Activated T-helper 1 cell treated with anti-CD3 and anti-CD28 coated beads, Interleukin-12 subunit alpha, Interleukin-12 subunit beta, Interleukin-2, Interleukin-4 antibody, amounts not matched to agents 30 ng/mL and 10 ng/mL and 1 ng/mL, durations not matched to agents 14 hours and 24 hours and 36 hours (primary cell): ENCODE measurements at regions not wholly inside any gene's neighbourhood (a gene's known extent, or its start where the extent isn't known, plus 50 kb on each side); places are given as distances from the start of the nearest gene placed in this dataset.
A peak's percentile ranks its signal among the peaks of the same experiment; 100 is the strongest.

Experiments
- DNase-seq: peaks from one replicate; pipeline ENCODE4 v3.0.0; 2021; ENCODE audit warnings: low spot score
- H3K27ac Mint-ChIP-seq: one replicate; pipeline ENCODE4 v1.8.0; 2021; ENCODE audit warnings: mild to moderate bottlenecking, mixed read lengths
- H3K27me3 Mint-ChIP-seq: one replicate; pipeline ENCODE4 v1.8.0; 2022; ENCODE audit warnings: mild to moderate bottlenecking, moderate library complexity, mixed read lengths; ENCODE audit not compliant: insufficient read depth
- H3K36me3 Mint-ChIP-seq: one replicate; pipeline ENCODE4 v1.8.0; 2021; ENCODE audit warnings: low read depth, mixed read lengths
- H3K4me1 Mint-ChIP-seq: one replicate; pipeline ENCODE4 v1.8.0; 2021; ENCODE audit warnings: low read depth, mixed read lengths
- H3K4me3 Mint-ChIP-seq: one replicate; pipeline ENCODE4 v1.8.0; 2021; ENCODE audit warnings: mild to moderate bottlenecking, moderate library complexity, mixed read lengths
- H3K9me3 Mint-ChIP-seq: one replicate; pipeline ENCODE4 v1.8.0; 2021; ENCODE audit warnings: mixed read lengths
- intact Hi-C: fragments of 100-400 bp; cut with micrococcal nuclease; formaldehyde crosslinking; loops from one replicate; pipeline ENCODE4 v1.15.1; 2024

GRCh38 chr4:165597581-165598480 lies 219.0 kb downstream of the CPE start:
- intact Hi-C loops, result no loop called here
- Mint-ChIP-seq H3K36me3 (no peaks in the 10 kb centered on the region), H3K27ac (no peak overlapping the region), H3K9me3 (no peaks in the 10 kb centered on the region), H3K4me3 (no peak overlapping the region), H3K27me3 (no peaks in the 10 kb centered on the region), H3K4me1 (no peaks in the 10 kb centered on the region)
- no peak for DNase-seq

DNA sequence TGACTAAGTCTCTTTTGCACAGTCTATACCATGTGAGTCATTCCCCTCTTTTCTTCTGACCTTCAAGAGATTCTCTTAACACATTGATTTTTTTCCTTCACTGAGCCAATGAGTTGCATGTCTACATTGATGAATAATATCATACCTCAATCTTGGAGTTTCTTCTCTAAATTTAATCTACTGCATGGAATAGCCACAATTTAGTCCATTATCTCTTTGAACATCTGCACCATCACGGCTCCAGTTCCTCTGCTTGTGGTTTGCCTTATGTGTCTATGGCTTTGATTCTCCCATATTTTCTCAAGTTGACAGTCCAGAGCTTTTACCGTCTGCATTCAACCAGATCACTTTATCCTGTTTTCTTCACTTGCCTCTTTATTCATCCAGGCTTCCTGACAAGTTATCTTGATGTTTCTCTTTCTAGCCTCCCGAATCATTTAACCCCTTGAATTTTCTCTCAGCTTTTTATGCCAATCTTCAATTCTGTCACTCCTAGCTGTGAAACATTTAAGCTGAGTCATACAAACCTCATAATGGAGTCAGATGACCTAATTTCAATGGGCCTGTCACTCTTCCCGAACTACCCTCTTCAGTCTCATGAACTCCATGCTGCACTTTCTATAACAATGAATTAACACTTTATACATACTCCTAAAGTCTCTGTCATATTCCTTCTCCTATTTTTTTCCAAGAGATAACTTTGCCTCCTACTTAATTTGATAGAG lies 222.3 kb downstream of the CPE start:
- H3K4me1 Mint-ChIP-seq, result no peaks in the 10 kb centered on the region
- H3K4me3 Mint-ChIP-seq, result no peak overlapping the region
- intact Hi-C loops, result no loop called here
- no peak overlapping the region for H3K27ac Mint-ChIP-seq
- no peaks in the 10 kb centered on the region for H3K36me3 Mint-ChIP-seq
- peaks cover 5% of the 10 kb centered on the region for H3K27me3 Mint-ChIP-seq
- DNase-seq, result no peak
- no peaks in the 10 kb centered on the region for H3K9me3 Mint-ChIP-seq

- H3K4me3 Mint-ChIP-seq, result no peak overlapping the region
- H3K27me3 Mint-ChIP-seq, result peaks cover 5% of the 10 kb centered on the region
- H3K9me3 Mint-ChIP-seq, result no peaks in the 10 kb centered on the region
- H3K36me3 Mint-ChIP-seq, result no peaks in the 10 kb centered on the region
- H3K27ac Mint-ChIP-seq, result no peak overlapping the region
- DNase-seq, result no peak
- no peaks in the 10 kb centered on the region for H3K4me1 Mint-ChIP-seq
- intact Hi-C loops, result no loop called here
These were observed 223.8 kb downstream of the CPE start for GRCh38 chr4:165602621-165603020.

DNA sequence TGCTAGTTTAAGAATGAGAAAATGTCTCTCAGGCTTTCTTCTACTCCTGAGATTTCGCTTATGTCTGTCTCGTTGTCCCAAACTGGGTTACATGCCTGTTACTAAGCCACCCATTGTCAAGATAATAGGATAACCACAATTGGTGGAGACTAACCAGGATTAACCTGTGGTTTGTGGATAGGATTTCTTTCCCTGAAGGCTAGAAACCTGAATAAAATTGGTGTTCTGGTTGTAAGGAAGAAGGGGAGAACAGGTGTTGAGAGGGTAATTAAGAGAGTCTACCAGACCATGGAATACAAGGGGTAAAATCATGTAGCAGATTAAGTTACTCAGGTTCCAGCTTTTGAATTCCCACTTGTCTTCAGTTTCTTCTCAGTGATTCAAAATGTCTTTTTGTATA lies 225.4 kb downstream of the CPE start:
- H3K36me3 Mint-ChIP-seq, result no peaks in the 10 kb centered on the region
- H3K4me1 Mint-ChIP-seq, result no peaks in the 10 kb centered on the region
- H3K9me3 Mint-ChIP-seq, result no peaks in the 10 kb centered on the region
- H3K27ac Mint-ChIP-seq, result no peak overlapping the region
- peaks cover 7% of the 10 kb centered on the region for H3K27me3 Mint-ChIP-seq
- DNase-seq, result no peak
- H3K4me3 Mint-ChIP-seq, result no peak overlapping the region
- intact Hi-C loops, result no loop called here

DNA sequence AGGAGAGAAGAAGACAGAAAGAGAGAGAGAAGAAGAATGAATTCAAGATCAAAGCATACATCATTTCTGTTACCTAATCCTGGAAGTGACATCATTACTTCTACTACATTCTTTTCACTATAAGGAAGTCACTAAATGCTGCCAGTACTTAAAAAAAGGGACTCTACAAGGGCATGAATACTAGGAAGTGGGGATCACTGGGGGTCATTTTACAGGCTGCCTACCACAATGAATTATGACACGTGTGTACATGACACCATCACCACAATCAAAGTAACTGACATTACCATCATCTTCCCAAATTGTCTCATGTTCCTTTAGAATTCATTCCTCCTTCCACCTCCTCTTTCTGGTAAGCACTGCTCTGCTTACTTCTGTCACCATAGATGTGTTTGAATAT lies 227.0 kb downstream of the CPE start:
- peaks cover 5% of the 10 kb centered on the region for H3K4me1 Mint-ChIP-seq
- no peak for DNase-seq
- intact Hi-C loops, result no loop called here

DNA sequence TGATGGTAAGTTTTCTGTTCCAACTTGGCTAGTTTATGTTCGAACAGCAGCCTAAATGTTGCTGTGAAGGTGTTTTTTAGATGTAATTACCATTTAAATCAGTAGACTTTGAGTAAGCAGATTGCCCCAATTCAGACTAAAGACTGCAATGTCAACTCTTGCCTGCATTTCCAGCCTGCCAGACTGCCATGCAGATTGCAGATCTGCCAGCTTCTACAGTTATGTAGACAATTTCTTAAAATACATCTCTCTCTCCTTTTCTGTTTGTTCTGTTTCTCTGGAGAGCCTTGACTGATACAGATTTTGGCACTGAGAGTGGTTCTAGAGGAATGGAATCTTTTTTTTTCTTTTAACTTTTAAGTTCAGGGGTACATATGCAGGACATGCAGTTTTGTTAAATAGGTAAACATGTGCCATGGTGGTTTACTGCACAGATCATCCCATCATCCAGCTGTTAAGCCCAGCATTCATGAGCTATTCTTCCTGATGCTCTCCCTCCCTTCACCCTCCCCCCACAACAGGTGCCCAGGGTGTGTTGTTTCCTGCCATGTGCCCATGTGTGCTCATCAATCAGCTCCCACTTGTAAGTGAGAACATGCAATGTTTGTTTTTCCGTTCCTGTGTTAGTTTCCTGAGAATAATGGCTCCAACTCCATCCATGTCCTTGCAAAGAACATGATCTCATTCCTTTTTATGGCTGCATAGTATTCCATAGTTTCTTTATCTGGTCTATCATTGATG lies 227.8 kb downstream of the CPE start:
- Mint-ChIP-seq H3K27me3 (peaks cover 7% of the 10 kb centered on the region), H3K9me3 (no peaks in the 10 kb centered on the region), H3K36me3 (no peaks in the 10 kb centered on the region), H3K4me3 (no peak overlapping the region), H3K27ac (no peak overlapping the region), H3K4me1 (peaks cover 11% of the 10 kb centered on the region)
- intact Hi-C loops, result no loop called here
- DNase-seq, result no peak

More for the DNA sequence above, 227.0 kb downstream of the CPE start:
- Mint-ChIP-seq H3K36me3 (no peaks in the 10 kb centered on the region), H3K27ac (no peak overlapping the region), H3K27me3 (peaks cover 7% of the 10 kb centered on the region), H3K9me3 (no peaks in the 10 kb centered on the region), H3K4me3 (no peak overlapping the region)

DNA sequence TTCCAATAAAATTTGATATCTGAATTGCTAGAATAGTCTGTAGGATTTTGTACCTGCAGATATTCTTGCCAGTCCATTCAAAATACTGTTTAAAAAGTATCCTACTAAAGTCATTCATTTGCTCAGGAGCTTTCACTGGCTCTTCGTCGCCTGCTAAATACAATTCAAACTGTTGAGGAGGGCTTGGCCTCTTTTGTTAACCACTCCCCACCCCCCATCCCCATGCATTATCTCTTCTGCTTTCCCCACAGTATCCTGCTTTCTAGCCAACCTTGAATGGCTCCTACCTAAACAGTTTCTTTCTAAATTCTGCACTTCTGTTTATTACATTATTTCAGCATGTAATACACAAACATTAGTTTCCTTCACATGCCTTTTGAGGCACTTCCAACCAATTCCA lies 230.8 kb downstream of the CPE start:
- DNase-seq, result no peak
- Mint-ChIP-seq H3K27me3 (peaks cover 6% of the 10 kb centered on the region), H3K4me1 (peaks cover 30% of the 10 kb centered on the region), H3K4me3 (no peak overlapping the region), H3K36me3 (no peaks in the 10 kb centered on the region), H3K9me3 (no peaks in the 10 kb centered on the region), H3K27ac (no peak overlapping the region)
- intact Hi-C loops, result loop anchor here (5.0 kb wide), 1 partner anchor 67 kb away; no protein-coding TSS in a partner anchor

- no peaks in the 10 kb centered on the region for H3K9me3 Mint-ChIP-seq
- H3K36me3 Mint-ChIP-seq, result no peaks in the 10 kb centered on the region
- peaks cover 2% of the 10 kb centered on the region for H3K27me3 Mint-ChIP-seq
- H3K4me1 Mint-ChIP-seq, result peaks cover 30% of the 10 kb centered on the region
- intact Hi-C loops, result loop anchor here (5.0 kb wide), 1 partner anchor 69 kb away; no protein-coding TSS in a partner anchor
- no peak for DNase-seq
- no peak overlapping the region for H3K27ac Mint-ChIP-seq
- no peak overlapping the region for H3K4me3 Mint-ChIP-seq
These were observed 232.1 kb downstream of the CPE start for GRCh38 chr4:165610679-165611437.

- Mint-ChIP-seq H3K27me3 (peaks cover 2% of the 10 kb centered on the region), H3K9me3 (peaks cover under 1% of the 10 kb centered on the region), H3K4me1 (peaks cover 30% of the 10 kb centered on the region), H3K36me3 (no peaks in the 10 kb centered on the region), H3K4me3 (no peak overlapping the region), H3K27ac (peak overlapping the region; percentile 51)
- peak; percentile 5 for DNase-seq
- intact Hi-C loops, result loop anchor here (5.0 kb wide), 1 partner anchor 71 kb away; no protein-coding TSS in a partner anchor
These were observed 234.1 kb downstream of the CPE start for GRCh38 chr4:165612936-165613335.

GRCh38 chr4:165613581-165613980 lies 234.8 kb downstream of the CPE start:
- H3K27ac Mint-ChIP-seq, result no peak overlapping the region
- H3K36me3 Mint-ChIP-seq, result no peaks in the 10 kb centered on the region
- H3K27me3 Mint-ChIP-seq, result no peaks in the 10 kb centered on the region
- peaks cover 30% of the 10 kb centered on the region for H3K4me1 Mint-ChIP-seq
- DNase-seq, result no peak
- peaks cover 7% of the 10 kb centered on the region for H3K9me3 Mint-ChIP-seq
- intact Hi-C loops, result loop anchor here (5.0 kb wide), 1 partner anchor 71 kb away; no protein-coding TSS in a partner anchor
- H3K4me3 Mint-ChIP-seq, result no peak overlapping the region

DNA sequence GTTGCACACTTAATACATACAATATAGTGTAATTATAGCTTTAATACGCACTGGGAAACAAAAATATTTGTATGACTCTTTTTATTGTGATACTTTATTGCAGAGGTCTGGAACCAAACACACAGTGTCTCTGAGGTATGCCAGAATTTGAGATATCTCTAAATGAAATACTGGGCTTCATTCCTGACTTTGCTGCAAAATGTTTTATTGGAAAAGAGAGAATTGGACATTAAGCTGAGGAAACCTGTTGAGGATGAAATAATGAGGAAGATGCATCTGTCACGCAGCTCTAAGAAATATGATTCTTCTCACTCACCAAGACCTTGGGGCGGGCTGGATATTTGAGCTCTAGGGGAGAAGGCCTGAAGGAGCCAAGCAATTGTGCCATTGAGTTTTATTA lies 242.1 kb downstream of the CPE start:
- Mint-ChIP-seq H3K27ac (no peak overlapping the region), H3K27me3 (no peaks in the 10 kb centered on the region), H3K36me3 (no peaks in the 10 kb centered on the region), H3K4me1 (no peaks in the 10 kb centered on the region), H3K9me3 (peaks cover 7% of the 10 kb centered on the region), H3K4me3 (no peak overlapping the region)
- intact Hi-C loops, result no loop called here
- DNase-seq, result no peak

DNA sequence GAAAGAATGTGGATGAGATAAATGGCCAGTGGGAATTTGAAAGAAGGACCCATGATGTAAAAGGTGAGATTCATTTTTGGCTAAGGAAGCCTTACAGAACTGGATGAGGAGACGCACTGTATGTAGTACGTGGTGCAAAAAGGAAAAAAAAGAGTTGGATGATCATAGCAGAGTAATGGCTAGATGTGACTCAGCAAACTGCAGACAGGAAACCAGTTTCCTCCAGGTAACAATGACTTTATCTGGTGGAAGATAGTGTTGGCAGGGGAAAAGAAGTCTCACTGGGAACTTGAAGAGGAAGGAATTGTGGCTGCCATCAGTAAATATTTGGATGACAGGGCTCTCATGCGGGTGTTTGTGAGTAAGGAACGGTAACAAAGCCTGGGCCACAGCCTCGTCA lies 243.2 kb downstream of the CPE start:
- H3K4me1 Mint-ChIP-seq, result no peaks in the 10 kb centered on the region
- intact Hi-C loops, result no loop called here
- H3K36me3 Mint-ChIP-seq, result no peaks in the 10 kb centered on the region
- peaks cover 7% of the 10 kb centered on the region for H3K9me3 Mint-ChIP-seq
- DNase-seq, result no peak
- H3K4me3 Mint-ChIP-seq, result no peak overlapping the region
- no peaks in the 10 kb centered on the region for H3K27me3 Mint-ChIP-seq
- no peak overlapping the region for H3K27ac Mint-ChIP-seq
